ENCODE measurements at regions not wholly inside any gene's neighbourhood (a gene's known extent, or its start where the extent isn't known, plus 50 kb on each side); places are given as distances from the start of the nearest gene placed in this dataset.

DNA sequence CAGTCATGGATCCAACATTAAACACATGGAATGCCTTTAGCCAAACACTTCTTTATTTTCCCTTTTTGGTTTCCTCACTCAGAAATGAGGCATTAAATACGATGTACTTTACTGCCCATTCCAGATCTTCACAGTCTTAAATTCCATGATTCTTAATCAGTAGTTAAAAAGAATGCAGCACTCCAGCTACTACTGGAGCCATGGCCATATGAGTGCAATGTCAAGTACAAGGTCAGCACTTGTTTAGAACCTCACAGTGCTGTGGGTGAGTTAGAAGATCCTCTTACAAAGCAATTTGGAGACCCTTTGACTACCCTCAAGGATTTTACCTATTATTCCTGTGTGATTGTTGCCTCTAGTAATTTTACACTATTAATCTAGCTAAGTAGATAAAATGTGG lies 550.3 kb upstream of the LRRTM1 start:
- TF ChIP-seq EZH2 (IDR thresholded peaks at IDR 0.05; ENCODE audit: borderline replicate concordance, low read depth, low read length, severe bottlenecking): no peak
- TF ChIP-seq, protein P1, sequence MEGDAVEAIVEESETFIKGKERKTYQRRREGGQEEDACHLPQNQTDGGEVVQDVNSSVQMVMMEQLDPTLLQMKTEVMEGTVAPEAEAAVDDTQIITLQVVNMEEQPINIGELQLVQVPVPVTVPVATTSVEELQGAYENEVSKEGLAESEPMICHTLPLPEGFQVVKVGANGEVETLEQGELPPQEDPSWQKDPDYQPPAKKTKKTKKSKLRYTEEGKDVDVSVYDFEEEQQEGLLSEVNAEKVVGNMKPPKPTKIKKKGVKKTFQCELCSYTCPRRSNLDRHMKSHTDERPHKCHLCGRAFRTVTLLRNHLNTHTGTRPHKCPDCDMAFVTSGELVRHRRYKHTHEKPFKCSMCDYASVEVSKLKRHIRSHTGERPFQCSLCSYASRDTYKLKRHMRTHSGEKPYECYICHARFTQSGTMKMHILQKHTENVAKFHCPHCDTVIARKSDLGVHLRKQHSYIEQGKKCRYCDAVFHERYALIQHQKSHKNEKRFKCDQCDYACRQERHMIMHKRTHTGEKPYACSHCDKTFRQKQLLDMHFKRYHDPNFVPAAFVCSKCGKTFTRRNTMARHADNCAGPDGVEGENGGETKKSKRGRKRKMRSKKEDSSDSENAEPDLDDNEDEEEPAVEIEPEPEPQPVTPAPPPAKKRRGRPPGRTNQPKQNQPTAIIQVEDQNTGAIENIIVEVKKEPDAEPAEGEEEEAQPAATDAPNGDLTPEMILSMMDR (IDR thresholded peaks at IDR 0.05; ENCODE audit: borderline replicate concordance, extremely low read depth, low read length, poor library complexity, severe bottlenecking): no peak
